ENCODE measurements at regions not wholly inside any gene's neighbourhood (a gene's known extent, or its start where the extent isn't known, plus 50 kb on each side); places are given as distances from the start of the nearest gene placed in this dataset.

DNA sequence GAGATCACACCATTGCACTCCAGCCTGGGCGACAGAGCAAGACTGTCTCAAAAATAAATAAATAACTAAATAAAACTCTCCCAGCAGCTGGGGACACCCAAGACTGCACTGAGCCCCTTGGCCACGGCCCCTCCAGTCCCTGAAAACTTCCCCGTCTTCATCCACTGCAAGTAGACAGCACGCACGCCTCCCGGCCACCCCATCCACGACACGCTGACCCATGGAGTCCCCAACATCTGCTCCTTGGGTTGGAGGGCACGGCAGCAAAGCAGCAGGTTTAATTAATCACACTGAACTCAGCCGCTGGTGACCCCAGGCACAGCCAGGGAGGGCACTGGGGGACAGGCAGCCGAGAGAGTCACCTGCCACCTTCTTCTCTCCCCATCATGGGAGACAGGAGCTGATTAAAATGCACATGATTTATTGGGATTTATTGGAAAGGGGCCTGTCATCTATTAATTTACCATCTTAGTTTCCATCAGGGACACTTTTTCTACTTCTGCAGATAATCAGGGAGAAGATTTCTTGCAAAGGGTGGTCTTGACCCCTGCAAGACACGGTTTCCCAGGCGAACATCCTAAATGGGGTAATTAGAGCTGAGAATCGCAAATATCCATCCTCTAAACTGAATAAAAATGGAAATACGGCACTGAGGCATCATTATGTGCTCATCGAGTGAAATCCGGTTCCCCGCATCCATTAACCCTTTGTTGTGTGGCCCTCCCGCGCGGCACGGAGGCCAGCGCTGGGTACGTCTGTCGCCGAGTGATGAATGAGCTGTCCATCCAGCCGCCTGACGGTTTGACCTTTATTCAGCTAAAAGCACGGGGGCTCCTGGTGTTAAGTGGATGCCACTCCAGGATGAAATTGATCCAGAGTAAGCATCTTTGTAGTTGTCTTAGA is 178.3 kb downstream of the BRD1 start:
- no peak for DNase-seq
- Histone ChIP-seq H3K27me3 (ENCODE audit: control insufficient read depth, insufficient read depth, low read length) (no peaks in the 10 kb centered on the region), H3K36me3 (replicated peaks; ENCODE audit: control insufficient read depth, insufficient read depth, low read length) (no peaks in the 10 kb centered on the region), H3K4me3 (ENCODE audit: insufficient read depth, low read depth, low read length) (no peak overlapping the region)

GRCh38 chr22:49648053-49648452 is 179.6 kb downstream of the BRD1 start:
- DNase-seq: no peak
- H3K36me3 ChIP-seq (replicated peaks; ENCODE audit: control insufficient read depth, insufficient read depth, low read length): no peaks in the 10 kb centered on the region
- H3K4me3 ChIP-seq (ENCODE audit: insufficient read depth, low read depth, low read length): no peak overlapping the region

GRCh38 chr22:49647627-49648026 is 180.0 kb downstream of the BRD1 start:
- H3K4me3 ChIP-seq (ENCODE audit: insufficient read depth, low read depth, low read length): no peak overlapping the region
- no peaks in the 10 kb centered on the region for H3K36me3 ChIP-seq (replicated peaks; ENCODE audit: control insufficient read depth, insufficient read depth, low read length)
- no peaks in the 10 kb centered on the region for H3K27me3 ChIP-seq (ENCODE audit: control insufficient read depth, insufficient read depth, low read length)
- no peak for DNase-seq

More at GRCh38 chr22:49648053-49648452, 179.6 kb downstream of the BRD1 start:
- H3K27me3 ChIP-seq (ENCODE audit: control insufficient read depth, insufficient read depth, low read length): no peaks in the 10 kb centered on the region

DNA sequence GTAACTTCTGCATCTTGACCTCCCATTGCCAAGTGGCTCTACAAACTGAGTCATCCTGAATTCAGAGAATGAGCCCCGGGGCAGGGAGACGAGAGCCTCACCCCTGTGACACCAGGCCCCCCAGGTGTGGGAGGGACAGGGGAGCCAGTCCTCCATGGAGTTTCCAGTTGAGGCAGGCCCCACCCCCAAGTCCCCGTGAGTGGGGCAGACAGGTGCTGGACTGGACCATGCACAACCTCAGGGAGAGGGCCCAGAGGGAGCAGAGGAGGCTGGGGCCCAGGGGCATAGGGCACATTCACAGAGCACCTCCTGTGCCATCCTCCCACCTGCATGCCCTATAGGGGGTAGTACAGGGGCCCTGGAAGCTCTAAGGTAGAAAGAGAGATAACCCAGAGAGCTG is 180.8 kb downstream of the BRD1 start:
- Histone ChIP-seq H3K36me3 (replicated peaks; ENCODE audit: control insufficient read depth, insufficient read depth, low read length) (no peaks in the 10 kb centered on the region), H3K27me3 (ENCODE audit: control insufficient read depth, insufficient read depth, low read length) (no peaks in the 10 kb centered on the region), H3K4me3 (ENCODE audit: insufficient read depth, low read depth, low read length) (no peak overlapping the region)
- DNase-seq: no peak

- Histone ChIP-seq H3K36me3 (replicated peaks; ENCODE audit: control insufficient read depth, insufficient read depth, low read length) (no peaks in the 10 kb centered on the region), H3K4me3 (ENCODE audit: insufficient read depth, low read depth, low read length) (no peak overlapping the region), H3K27me3 (ENCODE audit: control insufficient read depth, insufficient read depth, low read length) (no peaks in the 10 kb centered on the region)
- DNase-seq: no peak
Observed at GRCh38 chr22:49645791-49646550, 181.7 kb downstream of the BRD1 start.

DNA sequence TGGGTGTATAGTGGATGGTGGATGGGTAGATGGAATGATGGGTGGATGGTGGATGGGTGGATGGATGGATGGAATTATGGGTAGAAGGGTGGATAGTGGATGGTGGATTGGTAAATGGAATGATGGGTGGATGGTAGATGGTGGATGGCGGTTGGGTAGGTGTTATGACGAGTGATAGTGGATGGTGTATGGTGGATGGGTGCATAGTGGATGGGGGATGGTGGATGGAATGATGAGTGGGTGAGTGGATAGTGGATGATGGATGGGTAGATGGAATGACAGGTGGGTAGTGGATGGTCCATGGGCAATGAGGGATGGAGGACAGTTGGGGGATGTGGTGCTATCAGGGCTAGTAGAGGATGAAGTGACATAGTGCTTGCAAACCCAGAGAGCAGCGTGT is 182.4 kb downstream of the BRD1 start:
- Histone ChIP-seq H3K27me3 (ENCODE audit: control insufficient read depth, insufficient read depth, low read length) (no peaks in the 10 kb centered on the region), H3K4me3 (ENCODE audit: insufficient read depth, low read depth, low read length) (no peak overlapping the region), H3K36me3 (replicated peaks; ENCODE audit: control insufficient read depth, insufficient read depth, low read length) (no peaks in the 10 kb centered on the region)
- DNase-seq: no peak

- DNase-seq: no peak
- Histone ChIP-seq H3K27me3 (ENCODE audit: control insufficient read depth, insufficient read depth, low read length) (no peaks in the 10 kb centered on the region), H3K4me3 (ENCODE audit: insufficient read depth, low read depth, low read length) (no peak overlapping the region), H3K36me3 (replicated peaks; ENCODE audit: control insufficient read depth, insufficient read depth, low read length) (no peaks in the 10 kb centered on the region)
Observed at GRCh38 chr22:49643998-49644397, 183.7 kb downstream of the BRD1 start.

DNA sequence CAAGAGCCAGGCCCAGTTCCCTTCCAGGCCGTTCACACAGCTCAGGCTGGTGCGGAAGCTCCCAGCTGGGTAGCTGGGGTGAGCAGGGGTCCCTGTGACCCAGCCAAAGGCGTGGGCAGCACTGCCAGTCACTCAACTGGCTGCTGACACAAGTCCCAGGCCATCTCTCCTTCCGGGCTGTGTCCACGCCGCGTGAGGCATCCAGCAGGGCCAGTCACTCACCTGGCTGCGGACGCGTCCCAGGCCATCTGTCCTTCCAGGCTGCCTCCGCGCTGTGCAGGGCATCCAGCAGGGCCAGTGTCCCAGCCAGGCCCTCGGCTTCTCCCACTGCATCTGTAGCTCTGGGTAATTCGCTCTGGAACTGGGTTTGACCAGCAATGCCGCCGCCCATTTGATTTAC is 184.2 kb downstream of the BRD1 start:
- Histone ChIP-seq H3K36me3 (replicated peaks; ENCODE audit: control insufficient read depth, insufficient read depth, low read length) (no peaks in the 10 kb centered on the region), H3K4me3 (ENCODE audit: insufficient read depth, low read depth, low read length) (no peak overlapping the region), H3K27me3 (ENCODE audit: control insufficient read depth, insufficient read depth, low read length) (no peaks in the 10 kb centered on the region)
- DNase-seq: no peak

- Histone ChIP-seq H3K36me3 (replicated peaks; ENCODE audit: control insufficient read depth, insufficient read depth, low read length) (no peaks in the 10 kb centered on the region), H3K27me3 (ENCODE audit: control insufficient read depth, insufficient read depth, low read length) (no peaks in the 10 kb centered on the region), H3K4me3 (ENCODE audit: insufficient read depth, low read depth, low read length) (no peak overlapping the region)
- DNase-seq: no peak
Observed at GRCh38 chr22:49642741-49643140, 184.9 kb downstream of the BRD1 start.

DNA sequence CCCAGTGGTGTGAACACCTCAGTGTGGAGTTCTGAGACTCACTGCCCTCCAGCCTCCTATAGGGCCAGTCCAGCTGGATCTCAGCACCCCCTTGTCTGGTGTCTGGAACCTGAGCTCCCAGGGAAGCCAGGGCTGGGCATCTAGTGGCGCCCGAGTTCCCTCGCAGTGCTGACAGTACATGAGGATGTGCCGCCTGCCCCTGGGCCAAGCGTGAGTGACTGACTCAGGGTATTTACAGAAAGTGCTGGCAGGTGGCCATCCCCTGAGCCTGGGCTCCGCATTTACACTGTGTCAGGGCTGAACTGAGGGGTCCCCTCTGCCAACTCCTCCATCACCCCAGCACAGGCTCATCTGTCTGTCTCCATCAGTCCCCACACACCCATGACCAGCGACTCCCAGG is 185.3 kb downstream of the BRD1 start:
- Histone ChIP-seq H3K27me3 (ENCODE audit: control insufficient read depth, insufficient read depth, low read length) (no peaks in the 10 kb centered on the region), H3K4me3 (ENCODE audit: insufficient read depth, low read depth, low read length) (no peak overlapping the region), H3K36me3 (replicated peaks; ENCODE audit: control insufficient read depth, insufficient read depth, low read length) (no peaks in the 10 kb centered on the region)
- no peak for DNase-seq

DNA sequence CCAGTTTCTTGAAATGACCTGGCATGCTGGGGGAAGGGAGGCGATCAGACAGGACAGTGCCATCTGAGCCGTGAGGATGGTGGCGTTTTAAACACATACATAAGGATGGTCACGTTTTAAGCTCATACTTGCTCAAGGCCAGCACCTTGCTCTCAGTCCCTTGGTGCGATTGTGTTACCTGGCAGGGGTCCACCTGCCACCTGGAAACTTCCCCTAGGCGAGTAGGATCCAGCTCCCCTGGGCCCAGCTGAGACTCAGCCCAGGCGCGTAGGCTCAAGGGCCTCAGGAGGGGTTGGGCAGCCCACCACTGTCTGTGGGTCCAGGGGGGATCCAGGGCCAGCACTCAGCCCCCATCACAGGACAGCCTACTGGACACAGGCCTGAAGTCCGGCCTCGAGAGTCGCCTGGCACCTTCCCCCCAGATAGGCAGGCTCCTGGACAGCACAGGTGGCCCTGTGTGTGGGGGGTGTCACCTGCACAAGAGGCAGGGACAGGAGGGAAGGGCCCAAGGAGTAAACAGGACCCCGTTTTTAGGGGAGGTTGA is 185.8 kb downstream of the BRD1 start:
- no peak for DNase-seq
- no peaks in the 10 kb centered on the region for H3K36me3 ChIP-seq (replicated peaks; ENCODE audit: control insufficient read depth, insufficient read depth, low read length)
- H3K4me3 ChIP-seq (ENCODE audit: insufficient read depth, low read depth, low read length): no peak overlapping the region

GRCh38 chr22:49640366-49641095 is 187.1 kb downstream of the BRD1 start:
- H3K4me3 ChIP-seq (ENCODE audit: insufficient read depth, low read depth, low read length): no peak overlapping the region
- no peaks in the 10 kb centered on the region for H3K27me3 ChIP-seq (ENCODE audit: control insufficient read depth, insufficient read depth, low read length)
- H3K36me3 ChIP-seq (replicated peaks; ENCODE audit: control insufficient read depth, insufficient read depth, low read length): no peaks in the 10 kb centered on the region
- no peak for DNase-seq

More for the DNA sequence above, 185.8 kb downstream of the BRD1 start:
- H3K27me3 ChIP-seq (ENCODE audit: control insufficient read depth, insufficient read depth, low read length): no peaks in the 10 kb centered on the region

DNA sequence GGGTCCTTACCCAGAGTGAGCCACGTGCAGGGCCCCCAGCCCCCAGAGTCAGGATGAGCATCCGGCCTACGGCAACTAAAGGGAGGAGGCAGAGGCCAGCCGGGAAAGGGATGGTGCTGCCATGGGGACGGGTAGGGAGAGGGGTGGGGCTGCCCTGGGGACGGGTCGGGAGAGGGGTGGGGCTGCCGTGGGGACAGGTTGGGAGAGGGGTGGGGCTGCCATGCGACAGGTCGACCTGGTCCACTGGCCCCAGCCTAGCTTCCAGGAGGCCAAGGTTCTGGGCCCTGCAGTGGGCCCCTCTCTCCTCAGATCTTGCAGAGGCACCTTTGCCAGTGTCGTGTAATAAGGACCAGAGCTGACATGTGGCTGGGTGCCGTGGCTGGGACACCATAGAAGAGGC is 187.7 kb downstream of the BRD1 start:
- Histone ChIP-seq H3K4me3 (ENCODE audit: insufficient read depth, low read depth, low read length) (no peak overlapping the region), H3K27me3 (ENCODE audit: control insufficient read depth, insufficient read depth, low read length) (no peaks in the 10 kb centered on the region)
- no peak for DNase-seq

GRCh38 chr22:49638788-49639187 is 188.9 kb downstream of the BRD1 start:
- DNase-seq: no peak
- Histone ChIP-seq H3K36me3 (replicated peaks; ENCODE audit: control insufficient read depth, insufficient read depth, low read length) (no peaks in the 10 kb centered on the region), H3K27me3 (ENCODE audit: control insufficient read depth, insufficient read depth, low read length) (no peaks in the 10 kb centered on the region), H3K4me3 (ENCODE audit: insufficient read depth, low read depth, low read length) (no peak overlapping the region)

More for the DNA sequence above, 187.7 kb downstream of the BRD1 start:
- H3K36me3 ChIP-seq (replicated peaks; ENCODE audit: control insufficient read depth, insufficient read depth, low read length): no peaks in the 10 kb centered on the region

Measured in H7 (cell line).